GM12865 (cell line): ENCODE measurements at regions not wholly inside any gene's neighbourhood (a gene's known extent, or its start where the extent isn't known, plus 50 kb on each side); places are given as distances from the start of the nearest gene placed in this dataset.
A peak's percentile ranks its signal among the peaks of the same experiment; 100 is the strongest.

ENCODE experiments used
- DNase-seq: peaks from one replicate; pipeline ENCODE4 v3.0.0; 2010; ENCODE audit warnings: low read depth
- H3K4me3 ChIP-seq: 2 replicates; pipeline ENCODE4 v1.5.1; 2011; ENCODE audit warnings: mild to moderate bottlenecking, low read depth, low read length, control low read depth
- TF ChIP-seq, protein P1 (sequence below): IDR thresholded peaks from 2 replicates; pipeline ENCODE4 v1.5.1; 2011; ENCODE audit warnings: low read length, control low read depth, low read depth, inconsistent platforms; ENCODE audit not compliant: insufficient read depth; ENCODE audit errors: missing control alignments

DNA sequence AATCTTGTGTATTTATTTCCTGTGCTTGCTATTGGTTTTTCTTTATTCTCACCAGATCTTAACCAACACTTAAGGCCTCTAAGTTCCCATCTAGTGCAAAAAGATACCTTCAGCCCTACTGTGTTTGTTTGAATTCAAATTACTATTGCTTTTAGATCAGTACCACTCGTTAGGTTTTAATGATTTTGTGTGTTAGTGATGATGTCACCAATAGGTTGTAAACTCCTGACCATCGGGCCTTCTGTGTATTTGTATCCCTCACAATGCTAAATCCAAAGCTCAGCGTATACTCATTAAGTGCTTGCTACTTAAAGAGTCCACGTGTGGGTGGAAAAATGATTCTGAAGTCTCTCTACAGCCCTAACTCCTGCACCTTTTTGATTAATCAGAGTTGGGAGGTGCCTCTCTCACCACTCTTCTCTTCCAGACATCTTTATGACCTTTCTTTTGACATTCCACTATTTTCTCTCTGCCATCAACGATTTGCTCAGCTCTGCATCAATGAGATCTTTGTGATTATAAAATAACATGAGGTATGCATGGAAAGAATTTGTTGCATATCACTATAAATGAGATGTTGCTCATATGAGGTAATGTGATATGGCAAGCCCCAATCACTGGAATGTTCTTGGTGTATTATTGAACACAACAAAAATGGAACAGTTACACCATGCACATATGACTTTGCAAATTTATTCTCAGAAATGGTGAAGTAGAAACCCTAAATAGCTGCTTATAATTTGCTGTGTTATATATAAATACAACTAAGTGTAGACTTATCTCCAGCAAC, 55.1 kb upstream of the LAMA2 start:
- no peak for DNase-seq
- H3K4me3 ChIP-seq = no peak overlapping the region
- TF ChIP-seq, protein P1, sequence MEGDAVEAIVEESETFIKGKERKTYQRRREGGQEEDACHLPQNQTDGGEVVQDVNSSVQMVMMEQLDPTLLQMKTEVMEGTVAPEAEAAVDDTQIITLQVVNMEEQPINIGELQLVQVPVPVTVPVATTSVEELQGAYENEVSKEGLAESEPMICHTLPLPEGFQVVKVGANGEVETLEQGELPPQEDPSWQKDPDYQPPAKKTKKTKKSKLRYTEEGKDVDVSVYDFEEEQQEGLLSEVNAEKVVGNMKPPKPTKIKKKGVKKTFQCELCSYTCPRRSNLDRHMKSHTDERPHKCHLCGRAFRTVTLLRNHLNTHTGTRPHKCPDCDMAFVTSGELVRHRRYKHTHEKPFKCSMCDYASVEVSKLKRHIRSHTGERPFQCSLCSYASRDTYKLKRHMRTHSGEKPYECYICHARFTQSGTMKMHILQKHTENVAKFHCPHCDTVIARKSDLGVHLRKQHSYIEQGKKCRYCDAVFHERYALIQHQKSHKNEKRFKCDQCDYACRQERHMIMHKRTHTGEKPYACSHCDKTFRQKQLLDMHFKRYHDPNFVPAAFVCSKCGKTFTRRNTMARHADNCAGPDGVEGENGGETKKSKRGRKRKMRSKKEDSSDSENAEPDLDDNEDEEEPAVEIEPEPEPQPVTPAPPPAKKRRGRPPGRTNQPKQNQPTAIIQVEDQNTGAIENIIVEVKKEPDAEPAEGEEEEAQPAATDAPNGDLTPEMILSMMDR = no peak

DNA sequence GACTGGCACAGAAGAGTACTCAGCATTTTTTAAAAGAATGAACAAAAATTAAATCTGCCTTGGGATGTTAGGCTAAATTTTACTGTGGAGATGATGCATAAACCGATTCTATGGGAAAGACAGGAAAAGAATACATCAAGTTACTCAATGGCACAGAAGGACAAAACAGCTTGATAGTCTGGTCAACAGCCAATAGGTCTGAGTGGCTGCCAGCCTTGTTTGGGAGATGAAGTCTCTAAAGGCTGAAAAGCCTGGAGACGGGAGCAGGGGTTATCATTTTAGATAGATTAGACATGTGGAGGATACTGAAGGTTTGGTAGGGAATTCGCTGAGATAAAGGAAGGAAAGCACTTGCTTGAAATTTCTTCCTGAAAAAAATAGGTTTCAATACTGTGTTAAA, 56.3 kb upstream of the LAMA2 start:
- TF ChIP-seq, protein P1 = no peak
- no peak overlapping the region for H3K4me3 ChIP-seq
- DNase-seq = no peak

DNA sequence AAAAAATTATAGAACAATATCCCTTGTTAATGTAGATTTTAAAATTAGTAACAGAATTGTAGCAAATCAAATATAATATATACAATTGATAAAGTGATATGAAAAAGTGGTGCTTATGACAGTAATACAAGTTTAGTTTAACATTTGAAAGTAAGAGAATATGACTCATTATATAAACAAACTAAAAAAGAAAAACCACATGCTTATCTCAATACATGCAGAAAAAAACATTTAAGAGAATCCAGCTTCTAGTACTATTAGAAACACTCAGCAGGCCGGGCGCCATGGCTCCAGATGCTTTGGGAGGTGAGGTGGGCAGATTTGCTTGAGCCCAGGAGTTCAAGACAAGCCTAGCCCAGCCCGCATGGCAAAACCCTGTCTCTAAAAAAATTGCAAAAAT, 60.7 kb upstream of the LAMA2 start:
- no peak overlapping the region for H3K4me3 ChIP-seq
- TF ChIP-seq, protein P1 = no peak
- no peak for DNase-seq

DNA sequence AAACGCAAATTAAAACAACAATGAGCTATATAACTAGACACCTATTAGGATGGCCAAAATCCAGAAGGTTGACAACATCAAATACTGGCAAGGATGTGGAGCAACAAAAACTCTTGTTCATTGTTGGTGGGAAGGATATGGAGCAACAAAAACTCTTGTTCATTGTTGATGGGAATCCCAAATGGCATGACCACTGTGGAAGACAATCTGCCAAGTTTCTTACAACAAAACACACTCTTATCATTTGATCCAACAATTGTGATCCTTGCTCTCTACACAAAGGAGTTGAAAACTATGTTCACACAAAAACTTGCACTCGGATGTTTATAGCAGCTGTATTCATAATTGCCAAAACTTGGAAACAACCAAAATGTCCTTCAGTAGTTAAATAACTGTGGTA, 61.8 kb upstream of the LAMA2 start:
- DNase-seq = no peak
- no peak overlapping the region for H3K4me3 ChIP-seq
- TF ChIP-seq, protein P1 = no peak

DNA sequence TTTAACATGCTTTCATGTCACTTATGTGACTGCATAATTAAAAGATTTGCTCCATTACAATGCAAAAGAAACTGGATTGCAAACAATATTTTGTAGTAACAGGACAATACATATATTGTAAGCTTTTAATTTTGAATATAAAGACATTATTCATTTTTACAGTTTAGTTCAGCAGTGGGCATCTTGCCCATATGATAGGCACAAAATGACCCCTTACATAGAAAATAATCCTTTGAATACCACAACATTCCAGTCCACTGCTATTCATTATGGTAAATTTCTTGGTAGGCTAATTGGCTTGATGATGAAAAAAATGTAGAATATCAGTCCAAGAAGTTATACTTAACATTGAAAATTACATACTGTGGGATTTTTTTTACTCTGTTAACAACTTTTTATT, 74.1 kb upstream of the LAMA2 start:
- TF ChIP-seq, protein P1 = no peak
- no peak for DNase-seq
- no peak overlapping the region for H3K4me3 ChIP-seq

DNA sequence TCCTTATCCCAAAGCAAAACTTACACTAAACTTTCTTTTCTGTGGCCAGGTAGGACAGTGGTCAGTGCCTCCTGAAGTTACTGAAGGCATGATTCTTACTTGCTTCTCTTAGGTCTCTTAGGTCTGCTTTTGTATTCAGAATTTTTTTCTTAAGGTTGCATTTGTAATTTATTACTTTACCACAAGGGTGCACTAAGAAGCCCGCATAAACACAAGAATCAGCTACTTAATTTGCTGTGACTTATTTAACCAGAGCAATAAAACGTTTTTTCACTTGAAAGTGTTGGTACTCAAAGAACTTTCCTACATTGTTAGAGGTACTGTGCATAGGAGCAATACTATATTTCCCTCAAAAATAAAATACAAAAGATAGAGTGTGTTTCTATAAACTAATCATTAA, 75.4 kb upstream of the LAMA2 start:
- TF ChIP-seq, protein P1 = peak; percentile 19
- no peak overlapping the region for H3K4me3 ChIP-seq
- peak; percentile 15 for DNase-seq

DNA sequence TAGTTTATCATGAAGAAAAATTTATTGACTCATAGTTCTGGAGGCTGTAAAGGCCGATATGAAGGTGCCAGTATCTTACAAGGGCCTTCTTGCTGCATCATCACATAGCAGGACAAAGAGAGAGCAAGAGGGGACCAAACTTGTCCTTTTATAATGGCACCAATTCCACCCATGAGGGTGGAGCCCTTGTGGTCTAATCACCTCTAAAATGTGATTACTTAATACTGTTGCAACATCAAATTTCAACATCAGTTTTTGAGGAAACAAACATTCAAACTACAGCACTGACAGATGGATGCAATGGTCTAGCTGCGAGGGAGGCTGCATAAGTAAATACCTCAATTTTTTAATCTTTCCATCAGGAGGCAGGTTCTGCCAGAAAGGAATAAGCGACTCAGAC, 76.7 kb upstream of the LAMA2 start:
- H3K4me3 ChIP-seq = no peak overlapping the region
- DNase-seq = no peak
- TF ChIP-seq, protein P1 = no peak
